ENCODE measurements at regions not wholly inside any gene's neighbourhood (a gene's known extent, or its start where the extent isn't known, plus 50 kb on each side); places are given as distances from the start of the nearest gene placed in this dataset.

DNA sequence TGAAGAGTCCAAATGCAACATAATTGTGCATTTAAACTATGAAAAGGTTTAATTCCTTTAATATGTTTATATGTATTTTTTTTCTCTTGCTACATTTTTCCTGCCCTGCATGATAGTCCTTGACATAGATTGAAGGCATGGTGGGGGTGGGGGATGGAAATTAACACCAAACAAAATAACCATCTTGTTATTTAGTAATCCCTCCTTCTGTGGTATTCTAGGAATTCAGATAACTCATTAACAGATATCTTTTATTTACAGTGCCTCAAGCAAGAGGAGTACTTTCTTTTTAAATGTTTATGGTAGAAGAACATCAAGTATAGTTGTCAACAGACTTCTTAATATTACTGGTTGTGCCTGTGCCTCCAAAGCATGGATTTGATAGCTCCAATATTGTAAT is 337.6 kb upstream of the SEMA3A start:
- no peak for DNase-seq

DNA sequence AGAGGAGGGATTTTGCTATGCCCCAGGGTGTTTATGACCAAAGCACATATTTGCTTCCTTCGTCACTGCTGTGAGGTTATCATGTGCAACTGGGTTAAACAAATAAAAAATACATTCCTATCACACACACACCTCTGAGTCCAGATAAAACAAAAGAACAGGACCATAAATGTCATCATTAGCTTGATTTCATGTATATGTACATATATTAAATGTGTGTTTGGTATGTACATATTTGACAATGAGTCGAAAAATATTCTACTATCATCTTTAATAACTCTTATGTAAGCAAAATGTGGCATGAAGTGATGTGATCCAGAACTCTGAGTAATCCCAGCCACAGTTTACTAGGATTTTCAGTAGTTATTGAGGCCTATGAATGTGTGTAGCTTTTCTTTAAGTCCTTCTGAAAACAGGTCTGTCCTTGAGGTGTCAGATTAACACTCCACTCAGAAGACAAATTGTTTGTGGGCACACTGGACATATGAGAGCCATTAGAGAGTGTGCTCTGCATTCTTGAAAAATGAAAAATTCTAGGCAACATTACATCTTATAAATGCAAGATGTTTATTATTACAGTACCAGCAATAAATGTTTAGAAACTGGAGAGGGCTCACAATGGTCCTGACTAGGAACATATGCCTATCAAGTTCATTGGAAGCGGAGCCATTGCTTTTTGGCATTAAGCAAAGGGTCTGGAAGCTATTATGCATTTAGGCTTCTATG is 335.1 kb upstream of the SEMA3A start:
- DNase-seq = peak; percentile 59

DNA sequence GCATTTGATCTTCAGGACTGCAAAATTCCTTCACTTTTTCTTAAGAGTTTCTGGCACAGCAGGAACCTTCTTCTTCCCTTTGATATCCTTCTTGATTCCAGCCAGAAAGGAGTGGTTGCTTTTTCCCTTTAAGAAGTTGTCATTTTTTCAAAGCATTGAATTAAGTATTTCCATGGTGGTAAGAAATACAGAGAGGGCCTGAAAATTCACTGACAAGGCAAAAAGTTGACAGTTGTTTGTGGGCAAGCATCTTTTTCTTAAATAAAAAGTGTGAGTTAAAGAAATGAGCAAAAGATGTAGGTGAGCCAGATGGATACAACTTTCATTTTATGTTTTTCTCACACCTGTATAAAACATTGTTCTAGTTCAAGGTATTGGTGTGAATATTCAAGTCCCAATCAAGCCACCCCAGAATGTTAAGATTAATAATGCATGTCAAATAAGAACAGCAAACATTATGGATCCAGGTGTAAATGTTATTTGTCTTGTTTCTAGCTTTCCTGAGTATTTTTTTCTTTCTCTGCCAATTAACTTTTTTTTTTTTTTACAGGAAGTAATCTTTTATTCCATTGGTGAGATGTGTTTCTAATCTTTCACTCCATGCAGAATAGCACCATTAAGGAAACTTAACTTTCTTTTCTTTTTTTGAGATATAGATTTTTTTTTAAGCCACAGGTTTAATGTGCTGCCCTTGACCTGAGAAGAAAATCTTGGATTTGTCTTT is 334.3 kb upstream of the SEMA3A start:
- no peak for DNase-seq

DNA sequence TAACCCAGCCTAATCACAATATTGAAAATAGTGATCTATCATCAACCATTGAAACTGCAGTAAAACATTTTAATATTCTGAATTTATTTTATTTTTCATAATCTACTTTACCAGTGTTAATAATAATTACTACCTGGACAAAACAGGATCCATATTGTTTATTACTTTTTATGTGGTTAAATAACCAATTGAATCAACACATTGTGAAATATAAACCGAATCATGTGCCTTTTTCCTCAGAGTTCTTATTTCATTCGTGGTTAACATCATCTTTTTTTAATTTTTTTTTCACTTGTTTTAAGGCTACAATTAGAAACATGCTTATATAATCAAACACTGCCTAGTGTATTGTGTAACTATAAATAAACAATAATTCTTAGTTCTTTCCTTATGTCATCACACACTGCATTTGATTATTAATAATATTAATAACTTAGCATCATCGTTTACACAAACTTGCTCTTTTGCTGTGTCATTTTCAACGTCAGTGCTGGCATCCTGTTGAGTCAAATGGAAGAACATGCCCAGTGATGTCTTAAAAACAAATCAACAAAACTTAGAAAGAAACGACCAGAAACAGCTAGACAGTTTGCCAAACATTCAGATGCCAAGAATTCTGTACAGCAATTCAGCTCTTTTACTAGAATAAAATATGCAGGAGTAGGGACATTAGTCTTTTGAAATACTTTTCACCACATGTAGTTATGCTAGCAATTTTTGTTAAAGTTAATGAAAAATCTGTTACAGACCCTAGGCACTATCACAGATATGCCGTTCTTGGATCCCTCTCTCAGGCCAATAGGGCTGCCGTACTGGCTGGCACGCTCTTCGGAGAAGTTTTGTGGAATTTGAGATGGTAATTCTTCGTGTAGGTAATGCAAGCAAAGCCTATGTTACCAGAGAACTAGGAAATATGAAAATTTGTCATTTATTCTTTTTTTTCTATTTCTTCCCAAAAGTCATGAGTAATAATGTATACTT is 330.4 kb upstream of the SEMA3A start:
- DNase-seq = peak; percentile 66

DNA sequence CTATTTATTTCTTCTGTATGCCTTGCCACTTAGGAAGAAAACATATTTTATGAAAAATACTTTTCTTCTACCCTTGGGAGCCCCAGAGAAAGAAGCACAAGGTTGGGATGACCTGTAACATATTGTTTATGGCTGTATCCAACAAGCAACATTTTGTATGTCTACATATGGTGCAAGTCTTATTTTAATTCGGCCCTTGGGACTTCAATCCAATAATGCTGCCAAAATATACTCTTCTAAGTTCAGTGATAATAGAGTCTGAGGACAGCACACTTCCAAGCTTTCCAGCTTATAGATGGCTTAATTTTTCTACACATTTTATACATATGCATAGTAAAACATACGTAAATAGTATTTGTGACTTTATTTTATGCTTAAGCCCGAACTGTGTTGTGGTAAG is 318.5 kb upstream of the SEMA3A start:
- no peak for DNase-seq

DNA sequence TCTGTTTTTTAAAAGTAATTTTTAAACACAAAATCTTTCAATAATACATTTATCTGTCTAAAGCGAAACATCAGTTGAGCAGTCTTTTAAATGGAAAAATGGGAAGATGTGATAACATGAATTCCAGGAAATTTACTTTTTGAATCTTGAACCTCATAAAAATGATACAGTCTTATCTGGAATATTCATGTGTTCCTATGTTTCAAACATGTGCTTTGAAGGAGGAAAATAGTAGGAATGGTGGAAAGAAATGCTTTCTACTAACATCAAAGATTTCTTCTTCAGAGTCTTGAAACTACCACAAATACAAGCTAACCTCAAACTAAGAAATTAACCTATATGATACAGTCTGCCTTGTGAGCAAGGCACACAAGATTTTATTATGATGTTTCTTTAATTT is 317.5 kb upstream of the SEMA3A start:
- no peak for DNase-seq

DNA sequence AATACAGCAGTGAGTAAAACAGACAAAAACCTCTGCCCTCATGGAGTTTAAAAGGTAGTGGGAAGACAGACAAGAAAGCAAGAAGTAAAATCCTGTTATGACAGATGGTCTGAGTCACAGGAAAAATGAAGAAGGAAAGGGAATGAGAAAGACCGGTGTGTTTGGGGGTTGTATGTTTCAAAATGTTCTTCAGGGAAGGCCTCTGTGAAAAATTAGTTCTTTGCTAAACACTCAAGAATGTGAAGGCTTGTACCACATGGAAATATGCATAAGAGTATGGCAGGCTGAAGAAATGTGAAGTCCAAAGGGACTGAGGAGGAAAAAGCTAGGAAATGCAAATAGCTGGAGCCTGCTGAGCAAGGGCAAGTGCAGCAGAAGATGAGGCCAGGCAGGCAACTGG is 315.9 kb upstream of the SEMA3A start:
- peak; percentile 77 for DNase-seq

DNA sequence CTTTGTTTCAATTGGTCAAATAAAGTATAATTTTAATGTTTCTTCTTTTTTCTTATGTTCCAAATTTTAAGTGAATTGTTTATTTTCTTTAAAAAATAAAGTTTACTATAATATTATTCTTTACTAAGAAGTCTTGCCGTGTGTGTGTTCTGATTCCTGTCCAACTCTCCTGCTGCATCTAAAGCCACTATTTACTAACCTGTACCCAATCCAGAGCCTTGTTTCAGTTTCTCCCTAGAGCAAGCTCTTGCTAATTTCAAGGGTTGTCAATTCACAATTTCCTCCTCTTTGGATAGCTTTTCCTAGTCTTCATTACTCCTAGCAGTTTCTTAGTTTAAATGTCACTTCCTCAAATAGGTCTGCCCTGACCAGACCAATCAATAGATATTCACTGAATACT is 314.9 kb upstream of the SEMA3A start:
- DNase-seq = peak; percentile 10

DNA sequence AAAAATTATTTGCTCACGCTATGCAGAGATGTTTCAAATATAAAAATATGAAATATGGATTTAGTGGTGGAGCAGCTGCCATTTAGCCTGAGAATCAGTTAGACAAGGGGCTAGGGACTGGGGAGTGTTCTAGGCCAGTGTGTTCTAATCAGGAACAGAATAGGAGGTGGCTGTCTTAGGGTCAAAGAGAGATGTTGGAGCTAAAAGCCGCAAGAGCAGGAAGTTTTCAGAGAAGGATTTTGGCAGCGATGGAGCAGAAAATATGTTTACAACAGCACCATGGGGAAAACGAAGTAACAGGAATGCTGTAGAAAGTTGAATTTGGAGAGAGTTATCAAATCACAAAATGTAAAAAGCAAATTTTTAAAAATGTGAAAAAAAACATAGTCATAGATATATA is 314.0 kb upstream of the SEMA3A start:
- DNase-seq = no peak

DNA sequence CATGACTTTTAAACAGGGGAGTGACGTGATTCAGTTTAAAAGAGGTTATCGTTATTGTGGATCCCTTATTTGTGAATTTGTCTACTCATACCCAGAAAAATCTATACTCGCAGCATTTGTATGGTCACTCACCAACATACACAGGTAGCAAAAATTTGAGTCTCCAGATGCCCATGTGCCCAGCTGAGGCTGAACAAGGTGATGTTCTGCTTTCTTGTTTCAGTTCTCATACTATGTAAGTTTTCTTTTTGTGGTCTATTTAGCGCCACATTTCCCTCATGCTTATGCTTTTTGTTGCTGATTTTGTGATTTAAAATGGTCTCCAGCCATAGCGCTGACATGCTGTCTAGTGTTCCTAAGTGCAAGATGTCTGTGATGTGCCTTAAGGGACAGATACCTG is 312.9 kb upstream of the SEMA3A start:
- DNase-seq = no peak

DNA sequence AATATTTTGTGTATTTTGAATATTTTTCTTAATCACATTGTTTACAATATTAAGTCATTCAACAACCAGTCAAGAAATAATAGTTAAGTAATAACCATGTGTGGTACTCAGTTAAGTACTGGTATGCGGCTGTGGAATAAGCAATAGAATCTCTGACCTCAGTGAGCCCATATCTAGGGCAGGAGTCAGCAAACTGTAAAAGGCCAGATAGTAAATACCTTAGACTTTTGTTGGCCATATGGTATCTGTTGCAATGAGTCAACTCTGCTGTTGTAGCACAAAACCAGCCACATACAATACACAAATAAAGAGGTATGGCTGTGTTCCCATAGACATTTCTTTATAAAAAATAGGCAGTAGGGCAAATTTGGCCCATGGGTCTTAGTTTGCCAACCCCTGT is 311.6 kb upstream of the SEMA3A start:
- peak; percentile 81 for DNase-seq

DNA sequence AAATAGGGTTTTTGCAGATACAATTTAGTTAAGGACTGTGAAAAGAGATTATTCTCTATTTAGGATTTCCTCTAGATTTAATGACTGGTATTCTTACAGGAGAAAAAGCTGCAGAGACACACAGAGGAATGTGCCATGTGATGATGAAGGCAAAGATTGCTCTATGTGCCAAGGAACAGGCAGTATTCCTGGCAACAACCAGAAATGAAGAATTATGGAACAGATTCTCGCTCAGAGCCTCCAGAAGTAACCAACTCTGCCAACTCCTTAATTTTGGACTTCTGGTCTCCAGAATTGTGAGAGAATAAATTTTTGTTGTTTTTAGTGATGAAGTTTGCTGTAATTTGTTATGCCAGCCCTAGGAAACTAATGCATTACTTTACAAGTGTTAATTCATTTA is 307.6 kb upstream of the SEMA3A start:
- DNase-seq = no peak

DNA sequence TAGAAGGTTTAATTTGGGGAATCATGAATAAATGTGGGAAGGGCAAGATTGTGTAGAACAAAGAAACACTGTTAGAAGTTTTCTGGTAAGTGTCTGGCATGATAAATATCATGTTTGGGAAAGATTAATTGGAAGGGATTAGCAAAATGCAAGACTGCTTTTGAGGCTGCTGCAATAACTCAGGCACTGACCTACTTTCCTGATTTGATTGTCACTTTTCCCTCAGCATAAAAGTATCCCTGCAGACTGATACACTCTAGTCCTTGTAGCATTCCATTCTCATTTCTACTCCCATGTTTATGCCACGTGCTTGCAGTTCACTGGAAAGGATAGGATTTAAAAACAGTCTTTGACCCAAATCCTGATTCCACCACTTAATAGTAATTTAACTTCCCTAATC is 303.3 kb upstream of the SEMA3A start:
- peak; percentile 6 for DNase-seq

DNA sequence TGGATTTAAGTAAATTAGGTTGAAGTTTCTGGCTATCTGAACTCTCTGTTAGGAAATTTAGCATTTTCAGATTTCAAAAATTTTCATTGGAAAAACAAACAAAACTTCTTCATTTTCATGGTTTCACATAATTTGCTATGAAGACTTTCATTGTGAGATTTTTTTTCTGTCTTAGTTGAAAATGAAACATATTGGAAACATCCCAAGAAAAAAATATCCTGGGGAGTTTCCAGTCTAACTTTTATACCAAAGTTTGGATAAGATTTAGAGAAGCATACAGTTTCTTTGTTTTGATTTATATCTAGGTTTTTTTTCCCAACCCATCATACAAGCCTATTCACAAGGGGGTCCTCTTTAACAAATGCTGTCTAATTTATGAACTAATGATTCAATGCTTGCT is 300.5 kb upstream of the SEMA3A start:
- no peak for DNase-seq

DNA sequence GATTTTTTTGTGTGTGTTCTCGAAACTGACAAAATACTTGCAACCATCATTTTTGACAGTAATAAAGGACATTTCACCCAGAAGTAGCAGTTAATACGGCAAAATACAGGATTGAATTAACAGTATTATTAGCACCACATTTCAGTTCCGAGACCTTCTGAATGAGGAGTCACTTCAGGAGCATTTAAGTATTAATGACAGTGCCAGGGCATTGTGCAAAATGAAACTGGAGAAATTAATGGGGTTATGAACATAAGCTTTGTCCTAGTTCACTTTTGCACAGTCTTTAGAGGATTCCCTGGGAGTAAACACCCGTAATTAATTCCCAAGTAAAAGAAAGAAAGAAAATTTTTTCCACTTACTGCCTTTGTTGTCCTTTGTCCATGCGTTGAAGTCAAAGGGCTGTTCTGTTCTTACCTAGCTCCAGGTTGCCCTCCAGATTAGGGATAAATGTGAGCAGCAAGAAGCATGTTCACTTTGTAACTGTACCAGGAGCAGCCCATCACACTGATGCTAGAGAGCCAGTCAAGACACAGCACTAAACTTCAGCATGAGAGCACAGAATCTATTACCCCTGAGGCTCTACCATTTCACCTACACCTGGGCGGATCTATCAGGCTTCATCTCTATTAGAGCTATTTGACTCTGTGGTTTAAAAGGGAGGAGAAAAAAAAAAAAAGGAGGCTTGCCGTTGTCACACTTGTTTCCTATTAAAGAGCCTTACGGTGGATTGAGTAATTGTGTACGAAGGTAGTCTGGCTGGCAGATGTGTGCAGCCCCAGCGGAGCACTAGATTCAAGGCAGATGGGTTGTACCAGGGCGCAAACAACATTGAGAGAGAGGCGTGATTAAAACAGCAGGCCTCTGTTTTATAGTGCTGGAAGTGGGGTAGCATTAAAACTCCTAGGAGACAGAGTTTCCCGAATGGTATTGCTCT is 297.8 kb upstream of the SEMA3A start:
- no peak for DNase-seq

DNA sequence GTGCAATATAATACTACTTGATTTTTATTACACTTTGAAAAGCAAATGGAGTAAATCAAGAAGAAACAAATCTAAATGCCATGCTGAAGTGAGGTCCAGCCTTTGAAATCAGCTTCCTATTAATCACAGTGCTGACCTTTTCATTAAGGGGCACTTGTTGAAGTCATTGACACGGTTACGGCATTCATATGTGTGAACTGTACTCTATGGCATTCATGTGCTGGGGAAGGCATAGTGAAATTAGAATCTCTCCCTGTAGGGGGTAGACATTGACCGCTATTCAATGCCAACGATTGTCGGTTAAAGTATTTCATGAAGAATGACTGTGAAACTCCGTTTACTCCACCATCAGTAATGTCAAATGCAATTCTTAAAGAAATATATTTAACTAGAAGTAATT is 296.1 kb upstream of the SEMA3A start:
- DNase-seq = no peak

DNA sequence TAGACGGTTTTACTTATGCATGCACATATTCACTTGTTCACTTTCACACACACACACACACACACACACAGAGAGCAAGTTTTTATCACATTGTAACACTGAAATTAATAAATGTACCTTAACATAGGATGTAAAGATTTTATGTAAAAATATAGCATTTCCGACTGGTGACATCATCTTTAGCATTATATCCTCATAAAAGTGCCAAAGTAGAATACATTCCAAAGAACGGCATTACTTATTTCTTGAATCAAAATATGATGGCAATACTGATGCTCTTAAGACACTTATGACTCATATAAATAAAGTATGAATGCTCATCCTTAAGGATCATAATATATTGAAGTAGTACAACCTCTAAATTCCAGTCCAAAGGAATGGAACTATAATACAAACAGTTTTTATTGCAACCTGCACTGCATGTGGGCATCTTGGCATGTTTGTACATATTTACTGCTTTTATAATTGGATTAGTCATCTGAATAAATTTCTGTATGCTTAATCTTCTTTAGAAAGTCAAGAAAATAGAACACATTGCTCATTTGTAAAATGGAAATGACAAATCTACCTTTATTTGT is 290.0 kb upstream of the SEMA3A start:
- peak; percentile 72 for DNase-seq

DNA sequence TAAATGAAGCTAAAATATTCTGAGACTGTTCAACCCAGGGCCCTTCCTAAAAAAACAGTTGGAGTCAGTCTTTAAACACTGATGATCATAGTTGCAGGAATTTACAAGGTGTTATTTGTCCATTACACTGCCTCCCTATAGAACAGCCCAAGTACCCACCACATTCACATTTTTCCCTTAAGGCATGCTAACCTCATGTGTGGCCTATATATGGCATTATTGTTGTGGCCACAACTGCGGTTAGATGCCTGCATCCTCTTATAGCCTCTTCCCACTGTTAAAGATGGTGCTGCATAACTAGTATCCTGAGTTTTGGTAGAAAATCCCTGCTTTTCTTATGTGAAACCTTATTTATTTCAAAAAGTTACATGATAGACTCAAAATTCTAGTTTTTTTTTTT is 287.9 kb upstream of the SEMA3A start:
- no peak for DNase-seq

DNA sequence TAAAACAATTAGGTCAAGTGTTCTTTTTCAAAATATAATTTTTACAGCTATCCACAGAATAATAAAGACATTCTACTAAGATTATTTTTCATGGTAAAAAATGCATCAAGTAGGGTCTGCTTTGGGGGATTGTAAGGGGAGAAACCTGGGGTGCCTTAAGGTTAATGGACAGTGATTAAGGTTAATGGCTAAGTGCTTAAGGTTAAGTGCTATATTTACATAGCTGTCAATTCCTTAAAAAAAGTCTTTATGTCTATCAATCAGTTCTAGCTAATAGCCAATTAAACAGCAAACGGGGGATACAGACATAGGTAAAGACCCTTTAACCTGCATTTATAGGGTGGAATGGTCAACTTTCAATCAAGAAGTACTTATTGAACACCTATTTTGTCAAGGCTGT is 284.5 kb upstream of the SEMA3A start:
- no peak for DNase-seq

DNA sequence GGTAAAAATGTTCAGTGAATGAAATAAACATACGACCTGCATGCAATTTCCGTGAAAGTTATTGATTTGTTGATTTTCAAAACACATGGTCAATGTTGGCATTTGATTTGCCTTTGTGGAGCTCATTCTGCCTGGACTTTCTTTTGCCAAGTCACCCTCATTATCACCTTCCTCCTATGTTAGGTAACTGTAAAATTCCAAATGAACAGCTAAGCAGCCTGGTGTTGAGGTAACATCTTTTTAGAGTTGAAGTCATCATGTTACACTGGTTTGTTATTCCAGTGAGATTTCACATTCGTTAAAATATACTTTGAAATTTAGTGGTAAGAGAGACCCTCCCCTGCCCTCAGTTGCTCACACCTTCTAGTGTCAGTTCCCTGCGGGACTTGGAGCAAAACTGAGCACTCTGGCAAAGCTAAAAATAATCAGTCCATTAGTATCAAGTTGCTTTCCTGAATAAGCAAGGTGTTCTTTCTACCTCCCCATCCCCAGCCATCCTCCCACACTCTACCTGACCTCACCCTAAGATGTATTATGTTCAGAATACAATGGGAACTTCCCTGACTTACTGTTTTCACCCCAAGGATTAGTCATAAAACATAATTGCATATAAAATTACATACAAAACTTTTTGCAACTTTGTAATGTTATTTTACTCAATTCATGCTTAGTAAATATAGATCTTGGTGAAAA is 283.3 kb upstream of the SEMA3A start:
- no peak for DNase-seq

DNA sequence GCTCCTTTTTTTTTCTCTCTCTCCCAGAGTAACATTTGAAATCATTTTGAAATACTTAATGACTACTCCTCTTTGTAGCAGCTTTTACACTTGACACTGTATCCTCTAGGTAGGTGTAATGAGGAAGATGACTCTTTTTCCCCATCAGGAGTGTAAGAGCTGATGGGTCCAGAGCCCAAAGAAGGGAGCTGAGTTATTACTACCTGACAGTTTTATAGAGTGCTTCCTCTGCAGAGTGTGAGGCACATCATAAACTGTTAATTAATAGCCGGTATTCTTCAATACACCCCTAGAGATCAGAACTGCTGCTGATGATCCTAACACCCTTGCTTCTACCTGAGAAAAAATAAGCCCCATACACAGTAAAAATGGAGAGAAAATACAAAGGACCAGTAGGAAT is 279.8 kb upstream of the SEMA3A start:
- DNase-seq = no peak
